GM23338 (cell line): ENCODE measurements at regions not wholly inside any gene's neighbourhood (a gene's known extent, or its start where the extent isn't known, plus 50 kb on each side); places are given as distances from the start of the nearest gene placed in this dataset.
"Not testable (repeated sequence)": the region's sequence is repeated elsewhere in the genome, so short reads cannot be mapped to it uniquely, and the experiment has no call there.

Experiments used
- ATAC-seq: fragments of 200-7000 bp; cut with Tn5 transposase; 3 replicates; pipeline ENCODE4 v1.9.1; 2020
- DNase-seq: peaks from one replicate; pipeline ENCODE4 v3.0.0-alpha.2; 2015; ENCODE audit warnings: low spot score
- H2AFZ ChIP-seq: fragments of 200-600 bp; sonication (generic); 2 replicates; pipeline ENCODE4 v1.8.0; 2016; ENCODE audit warnings: antibody characterized with exemption, mild to moderate bottlenecking, moderate library complexity
- H3F3A ChIP-seq: fragments of 200-600 bp; sonication (generic); replicated peaks from 2 replicates; pipeline ENCODE4 v1.8.0; 2017; ENCODE audit warnings: antibody characterized with exemption, mixed run types, low read depth
- H3K27ac ChIP-seq: fragments of 200-600 bp; sonication (generic); 2 replicates; pipeline ENCODE4 v1.6.1; 2016; ENCODE audit warnings: low read depth
- H3K27me3 ChIP-seq: fragments of 200-600 bp; sonication (generic); 2 replicates; pipeline ENCODE4 v1.8.0; 2016; ENCODE audit warnings: mild to moderate bottlenecking, mixed run types, moderate library complexity; ENCODE audit not compliant: insufficient read depth
- H3K36me3 ChIP-seq: fragments of 200-600 bp; sonication (generic); 2 replicates; pipeline ENCODE4 v1.8.0; 2016; ENCODE audit warnings: mild to moderate bottlenecking; ENCODE audit not compliant: insufficient read depth
- H3K4me1 ChIP-seq: fragments of 200-600 bp; sonication (generic); 2 replicates; pipeline ENCODE4 v1.8.0; 2016; ENCODE audit warnings: mild to moderate bottlenecking, moderate library complexity; ENCODE audit not compliant: insufficient read depth
- H3K4me2 ChIP-seq: fragments of 200-600 bp; sonication (generic); 2 replicates; pipeline ENCODE4 v1.7.1; 2017; ENCODE audit warnings: mixed run types
- H3K4me3 ChIP-seq: fragments of 200-600 bp; sonication (generic); 2 replicates; pipeline ENCODE4 v1.6.1; 2016; ENCODE audit warnings: mixed run types
- H3K79me2 ChIP-seq: fragments of 200-600 bp; sonication (generic); replicated peaks from 2 replicates; pipeline ENCODE4 v1.8.0; 2017; ENCODE audit warnings: mild to moderate bottlenecking; ENCODE audit not compliant: insufficient read depth
- H3K9me2 ChIP-seq: fragments of 200-600 bp; sonication (generic); 2 replicates; pipeline ENCODE4 v1.8.0; 2017; ENCODE audit not compliant: insufficient read depth
- H4K20me1 ChIP-seq: fragments of 200-600 bp; sonication (generic); replicated peaks from 2 replicates; pipeline ENCODE4 v1.8.0; 2017; ENCODE audit warnings: mild to moderate bottlenecking; ENCODE audit not compliant: insufficient read depth
- H3K27ac Mint-ChIP-seq: 2 replicates; pipeline ENCODE4 v1.8.0; 2020; ENCODE audit warnings: inconsistent platforms, mild to moderate bottlenecking, moderate library complexity, mixed read lengths
- H3K27me3 Mint-ChIP-seq: 3 replicates; pipeline ENCODE4 v1.8.0; 2022; ENCODE audit warnings: low read depth, mild to moderate bottlenecking, moderate library complexity, mixed read lengths, inconsistent platforms; ENCODE audit not compliant: insufficient read depth, poor library complexity
- H3K36me3 Mint-ChIP-seq: 3 replicates; pipeline ENCODE4 v1.8.0; 2021; ENCODE audit warnings: low read depth, mild to moderate bottlenecking, inconsistent platforms, moderate library complexity, mixed read lengths
- H3K4me1 Mint-ChIP-seq: 3 replicates; pipeline ENCODE4 v1.8.0; 2020; ENCODE audit warnings: mild to moderate bottlenecking, inconsistent platforms, mixed read lengths
- H3K4me3 Mint-ChIP-seq: 3 replicates; pipeline ENCODE4 v1.8.0; 2021; ENCODE audit warnings: moderate library complexity, mild to moderate bottlenecking, inconsistent platforms, mixed read lengths
- H3K9me3 Mint-ChIP-seq: 3 replicates; pipeline ENCODE4 v1.8.0; 2020; ENCODE audit warnings: moderate library complexity, mild to moderate bottlenecking, inconsistent platforms, mixed read lengths
- EZH2 ChIP-seq: fragments of 200-600 bp; sonication (generic); IDR thresholded peaks from one replicate; pipeline ENCODE4 v1.8.0; 2017; ENCODE audit warnings: antibody characterized with exemption, mild to moderate bottlenecking, low read depth; ENCODE audit not compliant: unreplicated experiment
- EZH2phosphoT487 ChIP-seq: fragments of 200-600 bp; sonication (generic); IDR thresholded peaks from one replicate; pipeline ENCODE4 v1.8.1; 2018; ENCODE audit warnings: antibody characterized with exemption; ENCODE audit not compliant: unreplicated experiment
- JUNB ChIP-seq: IDR thresholded peaks from one replicate; pipeline ENCODE4 v1.6.1; 2016; ENCODE audit warnings: antibody characterized with exemption; ENCODE audit not compliant: unreplicated experiment
- NANOG ChIP-seq: IDR thresholded peaks from 2 replicates; pipeline ENCODE4 v1.6.1; 2016; ENCODE audit warnings: antibody characterized with exemption, borderline replicate concordance
- POLR2AphosphoS5 ChIP-seq: IDR thresholded peaks from 2 replicates; pipeline ENCODE4 v1.6.1; 2016; ENCODE audit warnings: antibody characterized with exemption, low read depth
- REST ChIP-seq: IDR thresholded peaks from one replicate; pipeline ENCODE4 v1.6.1; 2018; ENCODE audit warnings: antibody characterized with exemption; ENCODE audit not compliant: unreplicated experiment
- STAT1 ChIP-seq: IDR thresholded peaks from one replicate; pipeline ENCODE4 v1.6.1; 2016; ENCODE audit warnings: antibody characterized with exemption; ENCODE audit not compliant: unreplicated experiment
- ZNF114 ChIP-seq: fragments of 250-450 bp; sonication (Bioruptor Pico); IDR thresholded peaks from 2 replicates; pipeline ENCODE4 v1.5.0; 2020; ENCODE audit warnings: mild to moderate bottlenecking, moderate library complexity
- ZNF331 ChIP-seq: fragments of 250-450 bp; sonication (Bioruptor Pico); IDR thresholded peaks from 2 replicates; pipeline ENCODE4 v1.5.0; 2020; ENCODE audit warnings: low read depth, mild to moderate bottlenecking, moderate library complexity
- TF ChIP-seq, protein P1 (sequence below), 2 experiments: fragments of 200-600 bp in 1 of 2; sonication (generic) in 1 of 2; conservative IDR thresholded peaks; 2 replicates each; pipeline versions ENCODE4 v1.5.1 to v1.6.1; 2016 to 2017; ENCODE audit warnings: antibody characterized with exemption in 2 of 2, low read depth in 2 of 2, mild to moderate bottlenecking in 2 of 2, moderate library complexity in 1 of 2
- TF ChIP-seq, protein P2 (sequence below): IDR thresholded peaks from 2 replicates; pipeline ENCODE4 v1.6.1; 2016; ENCODE audit warnings: antibody characterized with exemption

DNA sequence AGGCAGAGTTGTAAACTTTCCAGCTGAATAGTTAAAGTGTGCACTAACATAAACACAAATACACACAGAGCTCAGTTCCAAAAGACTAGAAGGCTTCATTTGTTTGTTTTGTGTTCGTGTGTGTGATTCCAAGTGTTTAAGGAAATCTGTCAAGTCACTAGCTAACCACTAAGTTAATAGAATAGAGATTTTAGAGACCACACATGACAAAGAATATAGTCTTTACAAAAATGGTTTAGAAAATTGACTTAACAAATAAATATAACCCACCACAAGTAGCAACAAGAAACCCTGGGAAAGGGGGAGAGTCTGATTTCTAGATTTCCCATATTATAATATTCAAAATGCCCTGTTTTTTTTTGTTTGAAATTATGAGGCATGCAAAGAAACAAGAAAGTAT is 209.4 kb downstream of the FZD1 start:
- Mint-ChIP-seq H3K36me3 (peaks cover 7% of the 10 kb centered on the region; the same call in 1 of the 3 replicates), H3K27ac (no peak overlapping the region), H3K4me1 (no peaks in the 10 kb centered on the region), H3K27me3 (no peaks in the 10 kb centered on the region), H3K4me3 (no peak overlapping the region), H3K9me3 (peaks cover 19% of the 10 kb centered on the region)
- no peaks in the 10 kb centered on the region; the same call in 1 of the 2 replicates for H3K36me3 ChIP-seq
- no peak overlapping the region for H3K4me2 ChIP-seq
- DNase-seq (no peak), ATAC-seq (no peak)
- no peaks in the 10 kb centered on the region for H3K79me2 ChIP-seq
- H3F3A ChIP-seq = no peaks in the 10 kb centered on the region
- TF ChIP-seq NANOG (no peak), STAT1 (no peak), POLR2AphosphoS5 (no peak)
- H3K4me3 ChIP-seq = no peak overlapping the region
- no peaks in the 10 kb centered on the region for H3K27me3 ChIP-seq
- no peak overlapping the region for H3K27ac ChIP-seq
- H2AFZ ChIP-seq = no peak overlapping the region
- H3K4me1 ChIP-seq = no peaks in the 10 kb centered on the region
- no peaks in the 10 kb centered on the region for H4K20me1 ChIP-seq
- peaks cover 6% of the 10 kb centered on the region; the same call in 1 of the 2 replicates for H3K9me2 ChIP-seq

DNA sequence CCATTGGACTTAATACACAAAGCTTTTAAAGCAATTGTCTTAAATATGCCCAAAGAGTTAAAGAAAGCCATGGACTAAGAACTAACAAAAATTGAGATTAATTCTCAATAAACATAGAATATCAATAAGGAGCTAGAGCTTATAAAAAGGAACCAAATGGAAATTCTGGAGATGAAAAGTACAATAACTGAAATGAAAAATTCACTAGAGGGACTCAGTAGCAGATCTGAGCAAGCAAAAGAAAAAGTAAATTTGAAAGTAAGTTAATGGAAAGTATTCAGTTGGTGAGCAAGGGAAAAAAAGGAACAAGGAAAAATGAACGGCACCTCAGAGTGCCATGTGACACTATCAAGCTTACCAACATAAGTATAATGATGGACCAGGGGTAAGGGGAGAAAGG is 209.8 kb downstream of the FZD1 start:
- Mint-ChIP-seq H3K9me3 (peaks cover 19% of the 10 kb centered on the region), H3K27me3 (no peaks in the 10 kb centered on the region), H3K4me1 (no peaks in the 10 kb centered on the region), H3K4me3 (no peak overlapping the region), H3K27ac (no peak overlapping the region), H3K36me3 (peaks cover 7% of the 10 kb centered on the region; the same call in 1 of the 3 replicates)
- Histone ChIP-seq H3K4me2 (no peak overlapping the region), H3K36me3 (no peaks in the 10 kb centered on the region; the same call in 1 of the 2 replicates), H3F3A (no peaks in the 10 kb centered on the region), H3K4me1 (no peaks in the 10 kb centered on the region), H3K27ac (no peak overlapping the region), H2AFZ (no peak overlapping the region), H3K9me2 (peaks cover 6% of the 10 kb centered on the region; the same call in 1 of the 2 replicates), H3K4me3 (no peak overlapping the region), H4K20me1 (no peaks in the 10 kb centered on the region), H3K79me2 (no peaks in the 10 kb centered on the region), H3K27me3 (no peaks in the 10 kb centered on the region)
- no peak for ATAC-seq
- TF ChIP-seq JUNB (no peak), NANOG (no peak), REST (no peak), ZNF331 (CRISPR knock-in tag) (no peak), STAT1 (no peak), ZNF114 (CRISPR knock-in tag) (no peak), POLR2AphosphoS5 (no peak), EZH2phosphoT487 (no peak), EZH2 (no peak)
- TF ChIP-seq, protein P1, sequence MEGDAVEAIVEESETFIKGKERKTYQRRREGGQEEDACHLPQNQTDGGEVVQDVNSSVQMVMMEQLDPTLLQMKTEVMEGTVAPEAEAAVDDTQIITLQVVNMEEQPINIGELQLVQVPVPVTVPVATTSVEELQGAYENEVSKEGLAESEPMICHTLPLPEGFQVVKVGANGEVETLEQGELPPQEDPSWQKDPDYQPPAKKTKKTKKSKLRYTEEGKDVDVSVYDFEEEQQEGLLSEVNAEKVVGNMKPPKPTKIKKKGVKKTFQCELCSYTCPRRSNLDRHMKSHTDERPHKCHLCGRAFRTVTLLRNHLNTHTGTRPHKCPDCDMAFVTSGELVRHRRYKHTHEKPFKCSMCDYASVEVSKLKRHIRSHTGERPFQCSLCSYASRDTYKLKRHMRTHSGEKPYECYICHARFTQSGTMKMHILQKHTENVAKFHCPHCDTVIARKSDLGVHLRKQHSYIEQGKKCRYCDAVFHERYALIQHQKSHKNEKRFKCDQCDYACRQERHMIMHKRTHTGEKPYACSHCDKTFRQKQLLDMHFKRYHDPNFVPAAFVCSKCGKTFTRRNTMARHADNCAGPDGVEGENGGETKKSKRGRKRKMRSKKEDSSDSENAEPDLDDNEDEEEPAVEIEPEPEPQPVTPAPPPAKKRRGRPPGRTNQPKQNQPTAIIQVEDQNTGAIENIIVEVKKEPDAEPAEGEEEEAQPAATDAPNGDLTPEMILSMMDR (conservative IDR thresholded peaks at IDR 0.05; ENCODE audit: low read depth in 2 of 2) = no peak
- TF ChIP-seq, protein P2, sequence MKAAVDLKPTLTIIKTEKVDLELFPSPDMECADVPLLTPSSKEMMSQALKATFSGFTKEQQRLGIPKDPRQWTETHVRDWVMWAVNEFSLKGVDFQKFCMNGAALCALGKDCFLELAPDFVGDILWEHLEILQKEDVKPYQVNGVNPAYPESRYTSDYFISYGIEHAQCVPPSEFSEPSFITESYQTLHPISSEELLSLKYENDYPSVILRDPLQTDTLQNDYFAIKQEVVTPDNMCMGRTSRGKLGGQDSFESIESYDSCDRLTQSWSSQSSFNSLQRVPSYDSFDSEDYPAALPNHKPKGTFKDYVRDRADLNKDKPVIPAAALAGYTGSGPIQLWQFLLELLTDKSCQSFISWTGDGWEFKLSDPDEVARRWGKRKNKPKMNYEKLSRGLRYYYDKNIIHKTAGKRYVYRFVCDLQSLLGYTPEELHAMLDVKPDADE = no peak
- no peak for DNase-seq

- not testable (repeated sequence) for H3K4me3 Mint-ChIP-seq, H3K4me1 ChIP-seq, H3K36me3 Mint-ChIP-seq, H3K27ac ChIP-seq, DNase-seq, H3K4me3 ChIP-seq, H3K36me3 ChIP-seq, H3K79me2 ChIP-seq, H3K4me2 ChIP-seq, H3K27me3 Mint-ChIP-seq, H3K9me2 ChIP-seq, H4K20me1 ChIP-seq, H2AFZ ChIP-seq, H3F3A ChIP-seq, H3K27ac Mint-ChIP-seq, H3K4me1 Mint-ChIP-seq, ATAC-seq, H3K27me3 ChIP-seq
- H3K9me3 Mint-ChIP-seq = peaks cover 21% of the 10 kb centered on the region
These were observed 216.2 kb downstream of the FZD1 start for GRCh38 chr7:91480470-91480869.
